GM19455 (cell line): ENCODE measurements at regions not wholly inside any gene's neighbourhood (a gene's known extent, or its start where the extent isn't known, plus 50 kb on each side); places are given as distances from the start of the nearest gene placed in this dataset.
"Not testable (repeated sequence)": the region's sequence is repeated elsewhere in the genome, so short reads cannot be mapped to it uniquely, and the experiment has no call there.

ENCODE experiments used
- ATAC-seq: cut with Tn5 transposase; IDR thresholded peaks from one replicate; pipeline ENCODE4 v1.9.1; 2021; ENCODE audit not compliant: unreplicated experiment

- ATAC-seq: no peak
Measured at GRCh38 chr11:103798446-103798845, 238.0 kb upstream of the DDI1 start.

- no peak for ATAC-seq
Measured at GRCh38 chr11:103800406-103801114, 235.9 kb upstream of the DDI1 start.

- no peak for ATAC-seq
Measured at GRCh38 chr11:103803062-103803461, 233.4 kb upstream of the DDI1 start.

- ATAC-seq: no peak
Measured at GRCh38 chr11:103805688-103806009, 230.8 kb upstream of the DDI1 start.

- ATAC-seq: no peak
Measured at GRCh38 chr11:103806130-103806895, 230.1 kb upstream of the DDI1 start.

GRCh38 chr11:103807806-103808205, 228.6 kb upstream of the DDI1 start:
- no peak for ATAC-seq

GRCh38 chr11:103808252-103808651, 228.2 kb upstream of the DDI1 start:
- no peak for ATAC-seq

GRCh38 chr11:103811870-103812455, 224.5 kb upstream of the DDI1 start:
- no peak for ATAC-seq

GRCh38 chr11:103812680-103813079, 223.8 kb upstream of the DDI1 start:
- no peak for ATAC-seq

GRCh38 chr11:103820345-103820744, 216.1 kb upstream of the DDI1 start:
- not testable (repeated sequence) for ATAC-seq

GRCh38 chr11:103824116-103824515, 212.3 kb upstream of the DDI1 start:
- no peak for ATAC-seq

- no peak for ATAC-seq
Measured at GRCh38 chr11:103825469-103825868, 211.0 kb upstream of the DDI1 start.

- ATAC-seq: no peak
Measured at GRCh38 chr11:103826856-103827255, 209.6 kb upstream of the DDI1 start.

- no peak for ATAC-seq
Measured at GRCh38 chr11:103829596-103829995, 206.8 kb upstream of the DDI1 start.

GRCh38 chr11:103830205-103830604, 206.2 kb upstream of the DDI1 start:
- no peak for ATAC-seq

GRCh38 chr11:103832762-103833161, 203.7 kb upstream of the DDI1 start:
- no peak for ATAC-seq

GRCh38 chr11:103842191-103842590, 194.2 kb upstream of the DDI1 start:
- ATAC-seq: no peak

GRCh38 chr11:103842795-103843194, 193.6 kb upstream of the DDI1 start:
- no peak for ATAC-seq

GRCh38 chr11:103844327-103845215, 191.9 kb upstream of the DDI1 start:
- ATAC-seq: peak; percentile 99

GRCh38 chr11:103845331-103845730, 191.1 kb upstream of the DDI1 start:
- ATAC-seq: no peak

GRCh38 chr11:103848686-103849085, 187.8 kb upstream of the DDI1 start:
- ATAC-seq: no peak
